Skeletal muscle tissue (tissue), 3 donors: ENCODE measurements at regions not wholly inside any gene's neighbourhood (a gene's known extent, or its start where the extent isn't known, plus 50 kb on each side); places are given as distances from the start of the nearest gene placed in this dataset.

Source experiments
- H3K27ac ChIP-seq: one replicate; pipeline ENCODE4 v1.7.0; 2013; ENCODE audit warnings: mild to moderate bottlenecking, low read depth, low read length, inconsistent platforms
- H3K27me3 ChIP-seq, 3 donors: one replicate each; pipeline ENCODE4 v1.7.0; 2013; ENCODE audit warnings: low read length in 3 of 3; ENCODE audit not compliant: control insufficient read depth in 3 of 3, insufficient read depth in 3 of 3
- H3K36me3 ChIP-seq, 3 donors: one replicate each; pipeline ENCODE4 v1.7.0; 2013; ENCODE audit warnings: low read length in 3 of 3; ENCODE audit not compliant: control insufficient read depth in 3 of 3, insufficient read depth in 3 of 3
- H3K4me1 ChIP-seq, 3 donors: one replicate each; pipeline ENCODE4 v1.7.0; 2013; ENCODE audit warnings: low read length in 3 of 3, mild to moderate bottlenecking in 3 of 3; ENCODE audit not compliant: control insufficient read depth in 3 of 3, insufficient read depth in 3 of 3
- H3K4me3 ChIP-seq, 3 donors: one replicate each; pipeline ENCODE4 v1.7.0; 2013; ENCODE audit warnings: low read length in 3 of 3
- H3K9ac ChIP-seq, 3 donors: one replicate each; pipeline ENCODE4 v1.7.0; 2013; ENCODE audit warnings: low read length in 3 of 3, mild to moderate bottlenecking in 3 of 3, moderate library complexity in 2 of 3, low read depth in 1 of 3
- H3K9me3 ChIP-seq, 3 donors: one replicate each; pipeline ENCODE4 v1.7.0; 2013; ENCODE audit warnings: low read length in 3 of 3; ENCODE audit not compliant: control insufficient read depth in 3 of 3
- donor health status: Osteomylitis.

DNA sequence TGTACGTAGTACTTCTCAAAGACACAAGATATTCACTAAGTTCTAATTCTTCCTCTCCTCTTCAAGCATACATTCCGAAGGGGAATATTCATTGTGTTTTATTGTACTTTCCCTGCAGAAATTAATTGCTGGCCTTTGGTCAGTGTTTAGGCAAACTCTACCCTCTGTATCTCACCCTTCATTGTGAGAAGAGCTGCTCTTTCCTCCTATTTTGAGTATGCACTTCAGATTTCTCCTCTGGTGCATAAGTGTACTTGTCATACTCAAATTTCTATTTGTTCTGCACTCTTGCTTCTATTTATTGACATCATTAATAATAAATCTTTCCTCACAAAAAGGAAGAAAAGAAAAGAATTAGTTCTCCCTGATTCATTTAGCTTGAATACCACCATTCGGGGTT is 485.4 kb upstream of the SLC8A1 start:
- no peaks in the 10 kb centered on the region for H3K27me3 ChIP-seq
- H3K9me3 ChIP-seq: peaks cover 0 to 4% (median 0%) of the 10 kb centered on the region in 3 donors
- no peaks in the 10 kb centered on the region for H3K4me1 ChIP-seq
- no peak overlapping the region for H3K4me3 ChIP-seq
- no peak overlapping the region for H3K9ac ChIP-seq
- H3K27ac ChIP-seq: no peak overlapping the region
- H3K36me3 ChIP-seq: no peaks in the 10 kb centered on the region

DNA sequence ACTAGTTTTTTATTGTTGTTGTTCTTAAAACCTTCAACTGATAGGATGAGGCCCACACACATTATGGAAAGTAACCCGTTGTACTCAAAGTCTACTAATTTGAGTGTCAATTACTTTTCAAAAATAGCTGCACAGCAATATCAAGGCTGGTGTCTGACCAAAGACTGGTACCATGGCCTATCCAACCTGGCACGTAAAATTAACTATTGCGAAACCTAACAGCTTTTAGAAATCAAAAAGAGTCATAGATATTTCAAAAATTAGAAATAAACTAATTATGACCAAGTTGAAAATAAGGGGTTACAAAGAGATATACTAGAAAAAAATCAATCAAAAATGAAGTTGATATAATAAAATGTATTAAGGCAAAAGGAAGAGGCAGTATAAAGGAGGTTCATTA is 501.5 kb upstream of the SLC8A1 start:
- H3K4me1 ChIP-seq: no peaks in the 10 kb centered on the region
- H3K4me3 ChIP-seq: no peak overlapping the region
- no peaks in the 10 kb centered on the region for H3K27me3 ChIP-seq
- H3K9ac ChIP-seq: no peak overlapping the region
- H3K9me3 ChIP-seq: no peaks in the 10 kb centered on the region
- H3K36me3 ChIP-seq: no peaks in the 10 kb centered on the region
- no peak overlapping the region for H3K27ac ChIP-seq

DNA sequence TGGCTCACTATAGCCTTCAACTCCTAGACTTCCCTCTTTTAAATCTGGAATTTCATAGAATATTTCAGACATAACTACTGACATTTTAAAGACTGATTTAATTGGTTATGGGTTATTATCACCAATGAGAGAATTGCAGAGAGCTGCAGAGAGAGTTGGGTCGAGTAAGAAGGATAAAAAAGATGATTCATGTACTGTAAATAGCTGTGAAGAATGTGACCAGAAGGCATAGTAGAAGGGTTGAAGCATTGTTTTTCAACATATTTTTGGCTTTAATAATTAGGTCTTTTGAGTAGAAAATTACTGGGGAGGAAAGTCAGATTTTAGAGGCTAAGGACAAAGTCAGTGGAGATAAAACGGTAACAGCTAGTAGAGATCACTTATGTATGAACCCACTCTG is 503.2 kb upstream of the SLC8A1 start:
- Histone ChIP-seq H3K27ac (no peak overlapping the region), H3K9ac (no peak overlapping the region), H3K36me3 (no peaks in the 10 kb centered on the region), H3K9me3 (no peaks in the 10 kb centered on the region), H3K4me1 (no peaks in the 10 kb centered on the region), H3K4me3 (no peak overlapping the region), H3K27me3 (no peaks in the 10 kb centered on the region)

DNA sequence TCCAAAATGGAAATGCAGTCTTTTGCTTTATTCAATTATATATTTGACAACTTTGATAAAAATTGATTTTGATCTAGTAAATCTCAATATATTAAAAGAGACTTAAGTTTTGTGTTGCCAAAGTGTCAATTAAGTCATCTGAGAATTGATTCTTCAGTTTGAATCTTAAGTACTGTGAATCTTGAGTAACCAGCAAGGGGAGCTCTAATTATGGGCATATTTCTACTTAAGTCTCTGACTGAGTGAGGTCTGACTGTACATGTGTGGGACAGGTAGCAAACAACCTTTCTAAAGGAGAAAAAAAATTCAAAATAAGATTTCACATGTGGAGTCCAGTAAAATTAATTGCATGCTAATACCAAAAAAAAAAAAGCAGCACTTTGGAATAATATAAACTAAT is 503.7 kb upstream of the SLC8A1 start:
- Histone ChIP-seq H3K9ac (no peak overlapping the region), H3K4me3 (no peak overlapping the region), H3K27me3 (no peaks in the 10 kb centered on the region), H3K27ac (no peak overlapping the region), H3K9me3 (no peaks in the 10 kb centered on the region), H3K4me1 (no peaks in the 10 kb centered on the region), H3K36me3 (no peaks in the 10 kb centered on the region)

DNA sequence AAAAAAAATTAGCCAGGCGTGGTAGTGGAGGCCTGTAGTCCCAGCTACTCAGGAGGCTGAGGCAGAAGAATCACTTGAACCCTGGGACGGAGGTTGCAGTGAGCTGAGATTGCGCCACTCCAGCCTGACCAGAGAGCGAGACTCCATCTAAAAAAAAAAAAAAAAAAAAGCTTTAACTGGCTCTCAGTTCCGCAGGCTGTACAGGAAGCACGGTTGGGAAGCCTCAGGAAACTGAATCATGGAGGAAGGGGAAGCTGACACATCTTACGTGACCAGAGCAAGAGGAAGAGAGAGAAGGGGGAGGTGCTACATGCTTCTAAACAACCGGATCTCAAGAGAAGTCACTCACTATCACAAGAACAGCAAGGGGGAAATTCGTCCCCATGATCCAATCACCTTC is 505.6 kb upstream of the SLC8A1 start:
- no peak overlapping the region for H3K27ac ChIP-seq
- no peaks in the 10 kb centered on the region for H3K36me3 ChIP-seq

DNA sequence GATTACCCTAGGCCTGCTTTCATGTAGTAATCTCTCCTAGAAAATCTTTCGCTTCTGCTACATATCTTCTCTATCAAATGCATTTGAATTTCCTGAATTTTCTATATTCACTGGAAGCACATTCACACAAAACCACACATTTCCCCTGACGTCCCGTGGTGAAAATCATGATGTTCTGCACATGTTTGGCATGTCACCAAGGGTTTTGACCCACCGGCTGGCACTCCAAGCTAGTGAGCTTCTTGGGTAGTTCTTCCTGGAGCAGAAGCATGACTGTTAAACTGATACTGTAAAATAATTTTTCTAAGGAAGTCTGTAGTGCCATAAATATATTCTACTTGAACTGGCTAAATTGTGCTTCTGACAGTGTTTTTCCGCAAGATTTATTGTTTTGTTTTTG is 510.1 kb upstream of the SLC8A1 start:
- no peaks in the 10 kb centered on the region for H3K9me3 ChIP-seq
- H3K4me1 ChIP-seq: no peaks in the 10 kb centered on the region
- no peak overlapping the region for H3K27ac ChIP-seq
- H3K4me3 ChIP-seq: no peak overlapping the region
- H3K9ac ChIP-seq: no peak overlapping the region
- H3K36me3 ChIP-seq: no peaks in the 10 kb centered on the region
- H3K27me3 ChIP-seq: no peaks in the 10 kb centered on the region

More for the DNA sequence above, 505.6 kb upstream of the SLC8A1 start:
- Histone ChIP-seq H3K27me3 (no peaks in the 10 kb centered on the region), H3K9ac (no peak overlapping the region), H3K4me3 (no peak overlapping the region), H3K4me1 (no peaks in the 10 kb centered on the region), H3K9me3 (no peaks in the 10 kb centered on the region)

DNA sequence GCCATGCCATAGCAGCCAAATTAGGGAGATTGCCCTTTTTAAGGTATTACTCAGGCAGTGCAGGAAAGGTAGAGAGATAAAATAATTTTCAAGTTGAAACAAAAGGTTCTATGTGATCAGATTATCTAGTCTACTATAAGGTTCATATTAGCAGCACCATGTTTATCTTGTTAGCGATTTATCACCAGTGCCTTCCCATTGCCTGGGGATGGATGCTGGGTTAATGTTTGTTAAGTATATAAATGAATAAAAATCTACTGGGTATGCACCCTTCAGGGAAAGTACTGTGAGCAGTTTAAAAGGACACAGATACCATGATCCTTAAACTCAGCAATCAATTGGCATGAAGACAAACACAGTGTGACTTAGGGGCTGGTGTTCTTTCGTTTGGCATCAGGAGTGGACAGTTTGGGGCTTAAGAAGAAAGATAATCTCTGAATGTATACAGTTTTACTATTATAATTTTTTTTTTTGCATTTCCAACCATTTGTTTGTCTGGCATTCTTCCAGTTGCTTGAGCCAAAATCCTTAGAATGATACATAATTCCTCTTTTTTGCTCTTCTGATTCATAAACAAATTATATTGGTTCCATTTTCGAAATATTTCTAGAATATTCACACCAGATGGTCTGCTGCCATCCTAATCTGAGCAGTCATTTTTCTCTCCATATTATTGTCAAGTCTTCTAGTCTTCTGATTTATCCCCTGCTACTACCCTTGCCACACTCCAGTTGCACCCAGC is 512.8 kb upstream of the SLC8A1 start:
- Histone ChIP-seq H3K9me3 (no peaks in the 10 kb centered on the region), H3K9ac (no peak overlapping the region), H3K4me1 (no peaks in the 10 kb centered on the region), H3K27me3 (no peaks in the 10 kb centered on the region), H3K27ac (no peak overlapping the region), H3K36me3 (no peaks in the 10 kb centered on the region), H3K4me3 (no peak overlapping the region)

DNA sequence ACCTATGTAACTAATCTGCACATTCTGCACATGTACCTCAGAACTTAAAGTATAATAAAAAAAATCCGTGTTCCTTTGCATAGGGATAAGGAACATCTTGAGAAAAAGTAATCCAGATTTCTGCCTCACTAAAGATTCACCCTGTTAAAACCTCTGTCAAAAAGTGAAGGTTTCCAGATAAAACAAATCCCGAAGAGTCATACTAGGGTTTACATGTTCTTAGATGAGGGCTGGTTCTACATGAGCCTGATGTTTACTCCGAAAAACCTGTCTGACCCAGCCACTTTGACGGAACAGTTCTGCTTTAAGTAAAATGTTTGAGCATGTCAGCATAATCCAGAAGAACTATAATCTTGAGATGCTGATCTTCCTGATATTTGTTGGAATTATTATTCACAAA is 515.6 kb upstream of the SLC8A1 start:
- Histone ChIP-seq H3K27ac (no peak overlapping the region), H3K36me3 (no peaks in the 10 kb centered on the region), H3K9me3 (no peaks in the 10 kb centered on the region), H3K27me3 (no peaks in the 10 kb centered on the region), H3K4me3 (no peak overlapping the region), H3K4me1 (no peaks in the 10 kb centered on the region), H3K9ac (no peak overlapping the region)

DNA sequence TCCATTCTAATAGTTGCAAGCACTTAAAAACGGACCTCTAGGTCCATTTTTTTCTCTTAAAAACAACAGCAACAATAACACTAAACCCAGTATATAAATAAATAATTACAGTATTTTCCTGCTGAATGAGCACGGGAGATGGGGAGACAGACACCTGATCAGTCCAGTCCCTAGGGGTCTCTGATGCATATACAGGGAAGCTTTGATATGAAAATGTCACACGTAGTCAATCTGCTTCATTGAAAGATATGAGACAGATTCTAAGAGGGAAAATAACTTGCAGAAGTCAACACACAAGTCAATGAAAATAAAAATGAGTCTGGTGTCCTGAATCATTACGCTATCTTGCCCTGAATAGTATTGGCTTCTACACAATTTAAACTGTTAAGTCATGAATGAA is 523.3 kb upstream of the SLC8A1 start:
- no peaks in the 10 kb centered on the region for H3K4me1 ChIP-seq
- no peaks in the 10 kb centered on the region for H3K9me3 ChIP-seq
- no peak overlapping the region for H3K27ac ChIP-seq
- no peak overlapping the region for H3K4me3 ChIP-seq
- H3K27me3 ChIP-seq: no peaks in the 10 kb centered on the region
- H3K36me3 ChIP-seq: no peaks in the 10 kb centered on the region
- H3K9ac ChIP-seq: no peak overlapping the region

DNA sequence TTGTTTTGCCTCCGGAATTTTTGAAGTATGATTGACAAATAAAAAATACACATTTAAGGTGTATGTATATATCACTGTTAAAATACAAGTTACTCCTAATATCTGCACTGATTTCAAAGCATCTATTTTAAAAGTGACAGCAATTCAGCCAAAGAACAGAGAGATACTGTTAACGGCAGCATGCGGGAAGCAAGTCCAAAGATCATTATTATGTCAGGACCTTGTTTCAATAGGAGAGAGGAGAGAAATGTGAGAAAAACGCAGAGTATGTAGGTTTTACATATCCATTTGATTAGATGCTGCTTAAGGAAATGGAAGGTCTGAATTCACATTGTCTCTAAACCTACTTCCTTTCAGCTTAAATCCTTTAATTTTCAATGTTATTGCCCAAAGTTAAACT is 545.5 kb upstream of the SLC8A1 start:
- Histone ChIP-seq H3K4me1 (no peaks in the 10 kb centered on the region), H3K36me3 (no peaks in the 10 kb centered on the region), H3K4me3 (no peak overlapping the region), H3K9ac (no peak overlapping the region), H3K27me3 (no peaks in the 10 kb centered on the region), H3K27ac (no peak overlapping the region), H3K9me3 (no peaks in the 10 kb centered on the region)
